IMR-90 (cell line): ENCODE measurements at regions not wholly inside any gene's neighbourhood (a gene's known extent, or its start where the extent isn't known, plus 50 kb on each side); places are given as distances from the start of the nearest gene placed in this dataset.

ENCODE experiments used
- ATAC-seq: fragments of 200-7000 bp; cut with Tn5 transposase; 2 replicates; pipeline ENCODE4 v1.9.1; 2020; ENCODE audit warnings: low read depth, mild to moderate bottlenecking, moderate library complexity
- BruUV-seq: library from RNA; stranded (reverse); fragments of 400-500 nt; replicated peaks from 2 replicates; lab custom pipeline; 2021; lab: Mats Ljungman, UMichigan
- CTCF ChIA-PET: fragments of 300-600 bp; formaldehyde crosslinking; extraction: SDS; loops from one replicate; lab custom pipeline; 2021; ENCODE audit warnings: antibody characterized with exemption; lab: Yijun Ruan, JAX
- POLR2A ChIA-PET: fragments of 300-600 bp; sonication (Branson Sonifier 250); formaldehyde crosslinking; loops from one replicate; lab custom pipeline; 2022; ENCODE audit warnings: antibody characterized with exemption; ENCODE audit not compliant: unreplicated experiment; lab: Charles Lee
- DNase-seq: peaks from one replicate; pipeline ENCODE4 v3.0.0; 2013
- H2AFZ ChIP-seq: replicated peaks from 2 replicates; pipeline ENCODE3; 2013; ENCODE audit warnings: low read length, mild to moderate bottlenecking; ENCODE audit not compliant: poor library complexity
- H2AK5ac ChIP-seq: 2 replicates; pipeline ENCODE4 v1.6.1; 2013; ENCODE audit warnings: low read depth, low read length, inconsistent platforms
- H2AK9ac ChIP-seq: replicated peaks from 2 replicates; pipeline ENCODE3; 2013; ENCODE audit warnings: mild to moderate bottlenecking, low read depth, low read length, moderate library complexity; ENCODE audit not compliant: poor library complexity
- H2BK120ac ChIP-seq: 2 replicates; pipeline ENCODE4 v1.6.1; 2013; ENCODE audit warnings: low read depth, low read length, inconsistent platforms
- H2BK15ac ChIP-seq: 3 replicates; pipeline ENCODE4 v1.6.1; 2013; ENCODE audit warnings: low read depth, low read length, inconsistent platforms
- H2BK20ac ChIP-seq: 2 replicates; pipeline ENCODE4 v1.6.1; 2013; ENCODE audit warnings: low read depth, mild to moderate bottlenecking, inconsistent platforms, low read length, moderate library complexity
- H2BK5ac ChIP-seq: 2 replicates; pipeline ENCODE4 v1.6.1; 2013; ENCODE audit warnings: mild to moderate bottlenecking, low read depth, low read length, inconsistent platforms; ENCODE audit not compliant: poor library complexity, severe bottlenecking
- H3K14ac ChIP-seq: replicated peaks from 2 replicates; pipeline ENCODE4 v1.6.1; 2013; ENCODE audit warnings: low read depth, low read length, inconsistent platforms
- H3K18ac ChIP-seq: 2 replicates; pipeline ENCODE4 v1.6.1; 2013; ENCODE audit warnings: low read depth, low read length, control low read depth
- H3K23ac ChIP-seq: 2 replicates; pipeline ENCODE4 v1.6.1; 2013; ENCODE audit warnings: low read depth, low read length, inconsistent platforms
- H3K27ac ChIP-seq: 2 replicates; pipeline ENCODE4 v1.5.1; 2013; ENCODE audit warnings: mild to moderate bottlenecking, control low read depth, low read length; ENCODE audit not compliant: insufficient read depth
- H3K27me3 ChIP-seq: 2 replicates; pipeline ENCODE4 v1.6.1; 2013; ENCODE audit warnings: low read length; ENCODE audit not compliant: control insufficient read depth, insufficient read depth
- H3K36me3 ChIP-seq: 2 replicates; pipeline ENCODE4 v1.6.1; 2013; ENCODE audit warnings: low read length, mixed read lengths; ENCODE audit not compliant: control insufficient read depth, insufficient read depth
- H3K4ac ChIP-seq: 2 replicates; pipeline ENCODE4 v1.6.1; 2013; ENCODE audit warnings: low read depth, low read length, inconsistent platforms
- H3K4me1 ChIP-seq: 2 replicates; pipeline ENCODE4 v1.6.1; 2013; ENCODE audit warnings: low read length, mixed read lengths; ENCODE audit not compliant: control insufficient read depth, insufficient read depth
- H3K4me2 ChIP-seq: 2 replicates; pipeline ENCODE4 v1.6.1; 2013; ENCODE audit warnings: low read depth, mild to moderate bottlenecking, control low read depth, low read length, moderate library complexity
- H3K4me3 ChIP-seq: 2 replicates; pipeline ENCODE4 v1.5.1; 2013; ENCODE audit warnings: low read depth, mild to moderate bottlenecking, control low read depth, low read length, moderate library complexity; ENCODE audit not compliant: insufficient read depth
- H3K56ac ChIP-seq: 2 replicates; pipeline ENCODE4 v1.6.1; 2013; ENCODE audit warnings: low read length, inconsistent platforms; ENCODE audit not compliant: insufficient read depth; ENCODE audit errors: extremely low read depth
- H3K79me1 ChIP-seq, 2 experiments: 2 replicates each; pipeline ENCODE4 v1.6.1; 2013; ENCODE audit warnings: low read length in 2 of 2, inconsistent platforms in 1 of 2, low read depth in 1 of 2
- H3K9ac ChIP-seq: 2 replicates; pipeline ENCODE4 v1.6.1; 2013; ENCODE audit warnings: low read depth, low read length, control low read depth
- H3K9me1 ChIP-seq: 2 replicates; pipeline ENCODE4 v1.6.1; 2013; ENCODE audit warnings: low read length, inconsistent platforms; ENCODE audit not compliant: insufficient read depth
- H3K9me3 ChIP-seq: 2 replicates; pipeline ENCODE4 v1.6.1; 2013; ENCODE audit warnings: low read length; ENCODE audit not compliant: control insufficient read depth, insufficient read depth
- H4K20me1 ChIP-seq: 2 replicates; pipeline ENCODE4 v1.6.1; 2013; ENCODE audit warnings: low read length, inconsistent platforms; ENCODE audit not compliant: insufficient read depth
- H4K5ac ChIP-seq: 2 replicates; pipeline ENCODE4 v1.6.1; 2013; ENCODE audit warnings: mild to moderate bottlenecking, low read depth, low read length, control low read depth
- H4K8ac ChIP-seq, 2 experiments: 2 replicates each; pipeline ENCODE4 v1.6.1; 2013; ENCODE audit warnings: low read depth in 2 of 2, low read length in 2 of 2, control low read depth in 1 of 2, inconsistent platforms in 1 of 2
- H4K91ac ChIP-seq: 2 replicates; pipeline ENCODE4 v1.6.1; 2013; ENCODE audit warnings: low read depth, low read length, inconsistent platforms; ENCODE audit not compliant: insufficient read depth
- BHLHE40 ChIP-seq: fragments of 150-350 bp; IDR thresholded peaks from 2 replicates; pipeline ENCODE4 v1.6.1; 2016; ENCODE audit warnings: mild to moderate bottlenecking, low read depth, low read length
- FOS ChIP-seq: fragments of 150-350 bp; IDR thresholded peaks from 2 replicates; pipeline ENCODE4 v1.6.1; 2016; ENCODE audit warnings: low read depth, low read length
- MAFK ChIP-seq: IDR thresholded peaks from 2 replicates; pipeline ENCODE4 v1.6.1; 2012; ENCODE audit warnings: low read depth, low read length, improper control_type of control experiment
- MAZ ChIP-seq: IDR thresholded peaks from 2 replicates; pipeline ENCODE4 v1.6.1; 2012; ENCODE audit warnings: low read depth, mild to moderate bottlenecking, low read length, improper control_type of control experiment, moderate library complexity, borderline replicate concordance
- MXI1 ChIP-seq: IDR thresholded peaks from 2 replicates; pipeline ENCODE4 v1.6.1; 2012; ENCODE audit warnings: low read depth, mild to moderate bottlenecking, low read length, moderate library complexity, borderline replicate concordance
- NFE2L2 ChIP-seq: fragments of 150-350 bp; IDR thresholded peaks from 2 replicates; pipeline ENCODE4 v1.6.1; 2016; ENCODE audit warnings: low read depth, mild to moderate bottlenecking, low read length
- POLR2A ChIP-seq: IDR thresholded peaks from 2 replicates; pipeline ENCODE4 v1.6.1; 2012; ENCODE audit warnings: mild to moderate bottlenecking, low read depth, low read length
- RAD21 ChIP-seq: IDR thresholded peaks from 2 replicates; pipeline ENCODE4 v1.6.1; 2012; ENCODE audit warnings: low read length, improper control_type of control experiment
- RCOR1 ChIP-seq: IDR thresholded peaks from 2 replicates; pipeline ENCODE4 v1.6.1; 2012; ENCODE audit warnings: mild to moderate bottlenecking, low read length, improper control_type of control experiment; ENCODE audit not compliant: insufficient replicate concordance
- RFX5 ChIP-seq: IDR thresholded peaks from 2 replicates; pipeline ENCODE4 v1.8.0; 2012; ENCODE audit warnings: low read depth, mild to moderate bottlenecking, low read length, moderate library complexity
- WGBS, 2 experiments: methylation state at CpG; one replicate each; pipeline versions ENCODE4 v1.1.5 to v1.1.7; 2013; ENCODE audit warnings: missing lambda C conversion rate in 2 of 2; ENCODE audit not compliant: insufficient read length in 1 of 2; ENCODE audit errors: extremely low coverage in 2 of 2; 5-methylcytosine and 5-hydroxymethylcytosine counted together
- dilution Hi-C: fragments of 300-500 bp; cut with HindIII; formaldehyde crosslinking; loops from one replicate; pipeline ENCODE4 v1.14.3; 2018; ENCODE audit warnings: low sequenced_read_pairs; ENCODE audit not compliant: unreplicated experiment
- in situ Hi-C: fragments of 300-500 bp; cut with MboI; formaldehyde crosslinking; loops from 3 replicates; pipeline ENCODE4 v1.14.3; 2019; ENCODE audit warnings: low sequenced_read_pairs, inconsistent platforms, mixed read lengths
- intact Hi-C: fragments of 100-400 bp; cut with micrococcal nuclease; formaldehyde crosslinking; loops from 2 replicates; pipeline ENCODE4 v1.10.0; 2022
- TF ChIP-seq, protein P1 (sequence below): fragments of 150-350 bp; IDR thresholded peaks from 2 replicates; pipeline ENCODE4 v1.6.1; 2017; ENCODE audit warnings: mild to moderate bottlenecking, antibody characterized with exemption, low read length, low read depth

GRCh38 chr6:169381988-169382387 is 128.3 kb upstream of the THBS2 start:
- whole genome bisulfite sequencing, 2 experiments: no CpG with 5 or more reads among the region's 6 CpGs
- Histone ChIP-seq H3K18ac (no peak overlapping the region), H2BK15ac (no peak overlapping the region), H3K36me3 (no peaks in the 10 kb centered on the region), H3K23ac (no peak overlapping the region), H2AK9ac (no peak overlapping the region), H3K4ac (no peak overlapping the region), H2BK120ac (no peak overlapping the region), H2BK20ac (no peak overlapping the region), H3K9ac (no peak overlapping the region), H4K91ac (no peak overlapping the region), H3K4me1 (no peaks in the 10 kb centered on the region), H4K20me1 (no peaks in the 10 kb centered on the region), H3K9me1 (peaks cover 6% of the 10 kb centered on the region; the same call in 1 of the 2 replicates), H3K79me1 (no peaks in the 10 kb centered on the region), H2AK5ac (no peak overlapping the region), H3K4me2 (no peak overlapping the region), H4K5ac (no peak overlapping the region), H2AFZ (no peak overlapping the region), H3K14ac (no peak overlapping the region), H3K4me3 (no peak overlapping the region), H3K56ac (no peak overlapping the region), H3K9me3 (peaks cover 5% of the 10 kb centered on the region), H4K8ac (no peak overlapping the region), H2BK5ac (peak overlapping the region; percentile 66), H3K27me3 (peaks cover 2% of the 10 kb centered on the region; the same call in 1 of the 2 replicates), H3K27ac (no peak overlapping the region)
- in situ Hi-C loops: no loop called here
- CTCF ChIA-PET: no interaction called here
- POLR2A ChIA-PET: no interaction called here
- ATAC-seq (no peak), DNase-seq (no peak)
- dilution Hi-C loops: no loop called here
- no TSS peak for BruUV-seq
- TF ChIP-seq BHLHE40: no peak
- TF ChIP-seq MAZ: no peak
- TF ChIP-seq POLR2A: no peak
- TF ChIP-seq MAFK: no peak
- TF ChIP-seq MXI1: no peak
- TF ChIP-seq, protein P1, sequence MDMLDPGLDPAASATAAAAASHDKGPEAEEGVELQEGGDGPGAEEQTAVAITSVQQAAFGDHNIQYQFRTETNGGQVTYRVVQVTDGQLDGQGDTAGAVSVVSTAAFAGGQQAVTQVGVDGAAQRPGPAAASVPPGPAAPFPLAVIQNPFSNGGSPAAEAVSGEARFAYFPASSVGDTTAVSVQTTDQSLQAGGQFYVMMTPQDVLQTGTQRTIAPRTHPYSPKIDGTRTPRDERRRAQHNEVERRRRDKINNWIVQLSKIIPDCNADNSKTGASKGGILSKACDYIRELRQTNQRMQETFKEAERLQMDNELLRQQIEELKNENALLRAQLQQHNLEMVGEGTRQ: no peak
- TF ChIP-seq RFX5: no peak
- no peak for TF ChIP-seq RCOR1
- no peak for TF ChIP-seq FOS
- TF ChIP-seq RAD21: no peak
- TF ChIP-seq NFE2L2: no peak
- intact Hi-C loops: no loop called here
